ENCODE measurements at regions not wholly inside any gene's neighbourhood (a gene's known extent, or its start where the extent isn't known, plus 50 kb on each side); places are given as distances from the start of the nearest gene placed in this dataset.

- TF ChIP-seq, protein P1, sequence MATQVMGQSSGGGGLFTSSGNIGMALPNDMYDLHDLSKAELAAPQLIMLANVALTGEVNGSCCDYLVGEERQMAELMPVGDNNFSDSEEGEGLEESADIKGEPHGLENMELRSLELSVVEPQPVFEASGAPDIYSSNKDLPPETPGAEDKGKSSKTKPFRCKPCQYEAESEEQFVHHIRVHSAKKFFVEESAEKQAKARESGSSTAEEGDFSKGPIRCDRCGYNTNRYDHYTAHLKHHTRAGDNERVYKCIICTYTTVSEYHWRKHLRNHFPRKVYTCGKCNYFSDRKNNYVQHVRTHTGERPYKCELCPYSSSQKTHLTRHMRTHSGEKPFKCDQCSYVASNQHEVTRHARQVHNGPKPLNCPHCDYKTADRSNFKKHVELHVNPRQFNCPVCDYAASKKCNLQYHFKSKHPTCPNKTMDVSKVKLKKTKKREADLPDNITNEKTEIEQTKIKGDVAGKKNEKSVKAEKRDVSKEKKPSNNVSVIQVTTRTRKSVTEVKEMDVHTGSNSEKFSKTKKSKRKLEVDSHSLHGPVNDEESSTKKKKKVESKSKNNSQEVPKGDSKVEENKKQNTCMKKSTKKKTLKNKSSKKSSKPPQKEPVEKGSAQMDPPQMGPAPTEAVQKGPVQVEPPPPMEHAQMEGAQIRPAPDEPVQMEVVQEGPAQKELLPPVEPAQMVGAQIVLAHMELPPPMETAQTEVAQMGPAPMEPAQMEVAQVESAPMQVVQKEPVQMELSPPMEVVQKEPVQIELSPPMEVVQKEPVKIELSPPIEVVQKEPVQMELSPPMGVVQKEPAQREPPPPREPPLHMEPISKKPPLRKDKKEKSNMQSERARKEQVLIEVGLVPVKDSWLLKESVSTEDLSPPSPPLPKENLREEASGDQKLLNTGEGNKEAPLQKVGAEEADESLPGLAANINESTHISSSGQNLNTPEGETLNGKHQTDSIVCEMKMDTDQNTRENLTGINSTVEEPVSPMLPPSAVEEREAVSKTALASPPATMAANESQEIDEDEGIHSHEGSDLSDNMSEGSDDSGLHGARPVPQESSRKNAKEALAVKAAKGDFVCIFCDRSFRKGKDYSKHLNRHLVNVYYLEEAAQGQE (IDR thresholded peaks at IDR 0.05; ENCODE audit: low read depth) = no peak
These were observed 67.4 kb upstream of the EXOC4 start (continued) for GRCh38 chr7:133185512-133185911.

DNA sequence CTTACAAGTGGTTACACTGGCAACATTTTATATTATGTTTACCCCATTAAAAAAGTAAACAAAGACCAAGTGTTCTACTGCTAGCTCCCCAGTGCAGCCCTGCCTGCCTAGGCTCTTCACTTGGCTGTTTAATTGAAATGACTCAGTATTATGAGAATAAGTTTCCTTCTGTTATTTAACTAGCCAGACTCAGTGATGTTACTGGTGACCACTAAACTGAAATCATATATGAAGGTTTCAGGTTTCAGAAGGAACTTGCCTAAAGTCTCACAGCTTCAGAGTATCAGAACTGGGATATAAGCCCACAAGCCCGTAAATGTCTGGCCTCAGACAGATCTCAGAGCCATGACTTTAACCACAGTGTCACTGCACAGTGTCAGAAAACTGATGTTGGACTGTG, 66.8 kb upstream of the EXOC4 start:
- Histone ChIP-seq H3K4me1 (ENCODE audit: control insufficient read depth in 1 of 2, insufficient read depth in 2 of 2, low read length in 2 of 2) (no peaks in the 10 kb centered on the region), H3K27me3 (ENCODE audit: insufficient read depth, low read length) (no peaks in the 10 kb centered on the region), H3K79me2 (ENCODE audit: insufficient read depth, low read length) (no peaks in the 10 kb centered on the region), H3K9me2 (ENCODE audit: insufficient read depth) (no peaks in the 10 kb centered on the region), H3K4me3 (replicated peaks in 1 of 2; ENCODE audit: low read depth in 1 of 2, low read length in 2 of 2) (no peak overlapping the region), H3K9me3 (ENCODE audit: control insufficient read depth in 1 of 2, insufficient read depth in 1 of 2, low read depth in 1 of 2, low read length in 2 of 2) (no peaks in the 10 kb centered on the region), H3K27ac (ENCODE audit: low read depth, low read length) (no peak overlapping the region), H3K4me2 (ENCODE audit: low read length) (no peak overlapping the region), H2AFZ (ENCODE audit: low read depth, low read length, poor library complexity, severe bottlenecking) (no peak overlapping the region), H3K9ac (ENCODE audit: low read length) (no peak overlapping the region), H4K20me1 (ENCODE audit: insufficient read depth) (no peaks in the 10 kb centered on the region), H3K36me3 (ENCODE audit: control insufficient read depth in 1 of 2, insufficient read depth in 2 of 2, low read length in 2 of 2) (no peaks in the 10 kb centered on the region)
- TF ChIP-seq YY1 (IDR thresholded peaks at IDR 0.05; ENCODE audit: extremely low read depth, insufficient replicate concordance, low read depth, low read length) = no peak
- DNase-seq (ENCODE audit: low read depth, low spot score) = no peak
- ChIA-PET RAD21 (ENCODE audit: low non-redundant PET in 1 of 2, low total read pairs in 2 of 2, uncharacterized antibody in 2 of 2, unreplicated experiment in 2 of 2) (no interaction called here), CTCF (no interaction called here), POLR2A (no interaction called here)
- no peak for ATAC-seq
- no TSS peak for BruUV-seq (replicated peaks)
- intact Hi-C loops (cut with micrococcal nuclease) = no loop called here

DNA sequence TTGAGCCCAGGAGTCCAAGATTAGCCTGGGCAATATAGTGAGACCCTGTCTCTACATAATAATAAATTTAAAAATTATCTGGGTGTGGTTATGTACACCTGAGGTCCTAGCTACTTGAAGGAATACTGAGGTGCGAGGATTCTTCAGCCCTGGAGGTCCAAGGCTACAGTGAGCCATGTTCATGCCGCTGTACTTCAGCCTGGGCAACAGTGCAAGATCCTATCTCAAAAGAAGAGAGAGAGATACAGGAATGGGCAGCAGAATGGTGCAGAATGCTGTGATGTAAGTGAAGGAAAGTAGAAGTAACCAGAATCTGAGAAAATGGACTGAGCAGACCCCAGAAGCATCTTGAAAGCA, 62.7 kb upstream of the EXOC4 start:
- Histone ChIP-seq H3K9ac (ENCODE audit: low read length) (no peak overlapping the region), H3K27ac (ENCODE audit: low read depth, low read length) (no peak overlapping the region), H3K4me3 (replicated peaks in 1 of 2; ENCODE audit: low read depth in 1 of 2, low read length in 2 of 2) (no peak overlapping the region), H3K27me3 (ENCODE audit: insufficient read depth, low read length) (peaks cover 7% of the 10 kb centered on the region; the same call in 1 of the 2 replicates), H3K36me3 (ENCODE audit: control insufficient read depth in 1 of 2, insufficient read depth in 2 of 2, low read length in 2 of 2) (no peaks in the 10 kb centered on the region), H2AFZ (ENCODE audit: low read depth, low read length, poor library complexity, severe bottlenecking) (no peak overlapping the region), H3K4me1 (ENCODE audit: control insufficient read depth in 1 of 2, insufficient read depth in 2 of 2, low read length in 2 of 2) (no peaks in the 10 kb centered on the region), H3K4me2 (ENCODE audit: low read length) (no peak overlapping the region), H4K20me1 (ENCODE audit: insufficient read depth) (no peaks in the 10 kb centered on the region), H3K79me2 (ENCODE audit: insufficient read depth, low read length) (no peaks in the 10 kb centered on the region), H3K9me3 (ENCODE audit: control insufficient read depth in 1 of 2, insufficient read depth in 1 of 2, low read depth in 1 of 2, low read length in 2 of 2) (no peaks in the 10 kb centered on the region), H3K9me2 (ENCODE audit: insufficient read depth) (no peaks in the 10 kb centered on the region)
- ChIA-PET POLR2A (no interaction called here), RAD21 (ENCODE audit: low non-redundant PET in 1 of 2, low total read pairs in 2 of 2, uncharacterized antibody in 2 of 2, unreplicated experiment in 2 of 2) (no interaction called here), CTCF (no interaction called here)
- no TSS peak for BruUV-seq (replicated peaks)
- intact Hi-C loops (cut with micrococcal nuclease) = no loop called here
- ATAC-seq (no peak), DNase-seq (ENCODE audit: low read depth, low spot score) (no peak)
- TF ChIP-seq SRF (IDR thresholded peaks at IDR 0.05; ENCODE audit: low read depth) = no peak
- no peak for TF ChIP-seq EZH2 (IDR thresholded peaks at IDR 0.05)
- no peak for TF ChIP-seq POLR2A (IDR thresholded peaks at IDR 0.05; ENCODE audit: borderline replicate concordance, extremely low read depth, insufficient read depth, insufficient read length)
- no peak for TF ChIP-seq ZFX (IDR thresholded peaks at IDR 0.05)
- no peak for TF ChIP-seq CBX3 (IDR thresholded peaks at IDR 0.05; ENCODE audit: low read depth)
- no peak for TF ChIP-seq RAD21 (IDR thresholded peaks at IDR 0.05; ENCODE audit: low read depth)

Data from HCT116 (cell line).